Left cardiac atrium (tissue), 4 donors: ENCODE measurements at regions not wholly inside any gene's neighbourhood (a gene's known extent, or its start where the extent isn't known, plus 50 kb on each side); places are given as distances from the start of the nearest gene placed in this dataset.
A peak's percentile ranks its signal among the peaks of the same experiment; 100 is the strongest.

Source experiments
- ATAC-seq, 2 donors: fragments of 200-7000 bp; cut with Tn5 transposase; one replicate each; pipeline ENCODE4 v1.9.1; 2020; ENCODE audit warnings: mild to moderate bottlenecking in 2 of 2, moderate library complexity in 2 of 2
- DNase-seq: peaks from one replicate; pipeline ENCODE4 v3.0.0-alpha.2; 2020
- intact Hi-C, 2 donors: fragments of 100-400 bp; cut with DNase I; formaldehyde crosslinking; loops; one replicate each; pipeline versions ENCODE4 v1.14.1 to v1.15.1; 2022 to 2023
- donor health status: DM: no; HTN: yes; CAD: no.
- donor health status: DM: no; HTN: yes; CAD: no; lungs with severe emphysema.
- donor health status: DM: yes; HTN: yes; CAD: no.
- donor health status: Dilated cardiomyopathy.

GRCh38 chr4:100591161-100591876, 73.5 kb upstream of the EMCN start:
- intact Hi-C loops, result no loop called here
- ATAC-seq, result peak; percentile 49 to 78
- DNase-seq, result peak; percentile 25

DNA sequence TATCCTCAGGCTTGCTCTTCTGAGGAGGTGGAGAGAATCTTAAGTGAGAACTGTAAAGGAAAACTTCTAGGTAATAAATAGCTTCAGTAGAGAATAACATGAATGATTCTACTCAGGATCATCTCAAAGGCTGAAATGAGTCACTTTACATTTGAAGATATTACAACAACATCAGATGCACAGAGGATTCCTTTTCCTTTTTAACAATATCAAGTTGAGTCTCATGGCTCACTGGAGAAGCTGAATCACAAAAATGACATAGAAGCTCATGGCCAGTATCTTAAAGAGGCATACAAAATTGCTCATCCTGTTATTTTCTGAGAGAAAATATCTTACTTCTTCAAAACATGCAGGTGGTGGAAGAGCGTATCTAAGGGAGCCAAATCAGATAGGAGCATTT, 72.5 kb upstream of the EMCN start:
- DNase-seq, result no peak
- intact Hi-C loops, result no loop called here
- no peak for ATAC-seq

- DNase-seq (no peak), ATAC-seq (no peak)
- intact Hi-C loops, result no loop called here
These were observed 70.3 kb upstream of the EMCN start for GRCh38 chr4:100588076-100588475.

DNA sequence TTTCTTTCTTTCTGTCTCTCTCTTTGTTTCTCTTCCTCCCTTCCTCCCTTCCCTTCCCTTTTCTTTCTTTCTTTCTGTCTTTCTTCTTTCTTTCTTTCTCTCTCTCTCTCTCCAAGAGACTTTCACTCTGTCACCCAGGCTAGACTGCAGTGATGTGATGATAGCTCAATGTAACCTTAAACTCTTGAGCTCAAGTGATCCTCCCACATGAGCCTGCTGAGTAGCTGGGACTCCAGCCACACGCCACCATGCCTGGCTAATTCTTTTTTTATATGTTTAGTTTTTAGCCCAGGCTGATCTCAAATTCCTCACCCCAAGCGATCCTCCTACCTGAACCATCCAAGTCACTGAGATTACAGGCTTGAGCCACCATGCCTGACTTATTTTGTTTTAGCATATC, 64.3 kb upstream of the EMCN start:
- intact Hi-C loops, result no loop called here
- ATAC-seq, result no peak
- DNase-seq, result no peak

DNA sequence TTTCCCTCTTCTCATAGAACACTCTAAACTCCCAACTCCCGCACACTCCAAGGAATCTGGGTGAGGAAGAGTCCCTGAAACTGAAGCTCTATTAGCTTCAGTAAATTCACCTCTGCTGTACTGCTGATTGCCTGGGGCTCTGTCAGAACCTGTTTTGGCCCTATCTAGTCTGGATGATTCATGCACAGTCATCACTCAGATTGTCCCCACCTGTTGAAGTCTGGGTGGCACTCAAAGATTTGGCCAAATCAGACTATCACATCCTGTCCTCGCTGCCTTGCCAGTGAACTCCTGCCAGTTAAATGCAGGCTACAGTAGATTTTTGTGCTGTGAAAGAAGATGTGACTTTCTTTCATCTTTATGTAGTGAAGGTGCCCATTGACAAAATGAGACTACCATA, 63.5 kb upstream of the EMCN start:
- intact Hi-C loops, result no loop called here
- DNase-seq, result no peak
- no peak for ATAC-seq

- intact Hi-C loops, result no loop called here
- DNase-seq (no peak), ATAC-seq (no peak)
These were observed 58.7 kb upstream of the EMCN start for GRCh38 chr4:100576570-100576969.

DNA sequence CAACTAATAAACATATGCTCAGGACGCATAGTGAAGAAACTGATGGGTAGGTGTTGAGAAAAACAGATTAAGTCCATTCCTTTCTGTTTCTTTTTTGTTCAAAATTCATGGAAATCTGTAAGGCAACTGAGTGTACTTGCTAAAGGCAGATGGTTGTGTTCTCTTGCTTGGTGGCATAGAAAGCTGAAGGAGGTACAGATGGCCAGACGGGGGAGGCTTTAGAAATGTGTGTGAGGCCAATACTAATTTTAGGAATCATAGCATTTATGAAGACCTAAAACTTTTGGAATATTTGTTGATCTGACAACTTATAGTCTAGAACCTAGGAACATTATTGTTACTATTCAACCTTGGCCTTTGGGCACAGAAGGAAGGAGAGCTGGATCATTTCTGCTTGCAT, 56.8 kb upstream of the EMCN start:
- intact Hi-C loops, result no loop called here
- no peak for DNase-seq
- no peak for ATAC-seq

- DNase-seq (no peak), ATAC-seq (no peak)
- intact Hi-C loops, result no loop called here
These were observed 51.4 kb upstream of the EMCN start for GRCh38 chr4:100569196-100569595.
